HG03432 (cell line): ENCODE measurements at regions not wholly inside any gene's neighbourhood (a gene's known extent, or its start where the extent isn't known, plus 50 kb on each side); places are given as distances from the start of the nearest gene placed in this dataset.
A peak's percentile ranks its signal among the peaks of the same experiment; 100 is the strongest.
"Not testable (repeated sequence)": the region's sequence is repeated elsewhere in the genome, so short reads cannot be mapped to it uniquely, and the experiment has no call there.

Experiments
- ATAC-seq: cut with Tn5 transposase; IDR thresholded peaks from one replicate; pipeline ENCODE4 v1.9.1; 2021; ENCODE audit warnings: mild to moderate bottlenecking, moderate library complexity; ENCODE audit not compliant: unreplicated experiment

DNA sequence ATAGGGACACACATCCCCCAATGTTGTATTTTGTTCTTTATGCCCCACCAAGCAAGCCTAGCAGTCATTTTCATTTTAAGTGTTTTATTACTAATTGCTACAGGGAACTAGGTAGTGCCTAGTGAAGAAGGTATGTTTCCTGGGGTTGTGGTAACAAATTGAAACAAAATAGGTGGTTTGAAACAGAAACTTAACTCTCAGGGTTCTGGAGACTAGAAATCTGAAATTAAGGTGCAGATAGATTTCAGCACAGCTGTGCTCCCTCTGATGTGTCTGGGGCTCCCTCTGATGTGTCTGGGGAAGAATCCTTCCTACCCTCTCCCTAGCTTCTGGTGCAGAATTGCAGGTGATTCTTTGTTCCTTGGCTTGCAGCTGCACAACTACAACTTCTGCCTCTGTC, 390.1 kb downstream of the ZFHX3 start:
- ATAC-seq, result peak; percentile 87

DNA sequence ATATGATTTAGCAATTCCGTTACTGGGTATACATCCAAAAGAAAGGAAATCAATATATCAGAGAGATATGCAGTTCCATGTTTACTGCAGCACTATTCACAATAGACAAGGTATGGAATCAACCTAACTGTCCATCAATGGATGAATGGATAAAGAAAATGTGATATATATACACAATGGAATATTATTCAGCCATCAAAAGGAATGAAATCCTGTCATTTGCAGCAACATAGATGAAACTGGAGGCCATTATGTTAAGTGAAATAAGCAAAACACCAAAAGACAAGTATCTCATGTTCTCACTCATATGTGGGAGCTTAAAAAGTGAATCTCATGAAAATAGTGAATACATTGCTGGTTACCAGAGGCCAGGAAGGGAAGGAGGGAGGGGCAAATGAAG, 390.8 kb downstream of the ZFHX3 start:
- no peak for ATAC-seq

DNA sequence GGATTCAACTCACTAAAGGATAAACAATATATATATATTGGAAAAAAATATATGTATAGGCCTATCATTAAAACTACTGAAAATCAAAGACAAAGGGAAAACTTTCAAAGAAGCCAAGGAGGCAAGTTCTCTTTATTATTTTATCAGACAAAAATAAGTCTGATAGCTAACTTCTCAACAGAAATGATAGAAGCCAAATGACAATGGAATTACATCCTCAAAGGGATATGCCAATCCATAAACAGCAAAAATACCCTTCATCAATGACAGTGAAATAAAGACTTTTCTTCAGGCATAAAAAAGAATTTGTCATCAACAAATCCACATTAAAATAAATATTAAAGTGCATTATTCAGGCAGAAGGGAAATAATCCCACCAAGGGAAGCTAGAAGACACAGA, 393.4 kb downstream of the ZFHX3 start:
- no peak for ATAC-seq

DNA sequence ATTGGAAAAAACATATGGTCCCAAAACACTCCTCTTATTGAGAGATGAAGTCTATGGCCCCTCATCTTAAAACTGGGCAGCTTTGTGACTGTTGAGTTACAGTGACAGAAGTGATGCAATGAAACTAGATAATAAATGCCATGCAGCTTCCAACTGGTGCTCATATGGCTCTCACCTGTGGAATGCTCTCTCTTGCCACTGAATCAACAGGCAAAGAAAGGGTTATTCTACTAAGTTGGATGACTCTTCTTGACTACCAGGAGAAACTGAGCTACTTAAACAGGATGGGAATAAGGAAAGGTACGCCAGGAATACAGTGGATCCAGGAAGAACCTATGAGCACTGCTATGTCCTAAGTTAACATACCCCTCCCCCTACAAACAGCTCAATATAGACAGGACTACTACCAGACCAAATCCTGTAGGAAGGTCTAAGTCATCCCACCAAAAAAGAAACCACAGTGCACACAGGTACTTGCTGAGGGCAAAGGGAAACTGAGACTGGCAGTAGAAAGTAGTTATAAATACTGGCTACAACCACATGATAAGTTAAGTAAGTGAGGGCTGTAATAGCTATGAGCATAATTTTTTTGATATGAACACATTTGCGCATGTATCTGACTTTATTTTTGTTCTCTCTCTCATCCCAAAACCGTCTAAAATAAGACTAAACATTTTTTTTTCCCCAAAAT, 398.5 kb downstream of the ZFHX3 start:
- ATAC-seq, result peak; percentile 52

DNA sequence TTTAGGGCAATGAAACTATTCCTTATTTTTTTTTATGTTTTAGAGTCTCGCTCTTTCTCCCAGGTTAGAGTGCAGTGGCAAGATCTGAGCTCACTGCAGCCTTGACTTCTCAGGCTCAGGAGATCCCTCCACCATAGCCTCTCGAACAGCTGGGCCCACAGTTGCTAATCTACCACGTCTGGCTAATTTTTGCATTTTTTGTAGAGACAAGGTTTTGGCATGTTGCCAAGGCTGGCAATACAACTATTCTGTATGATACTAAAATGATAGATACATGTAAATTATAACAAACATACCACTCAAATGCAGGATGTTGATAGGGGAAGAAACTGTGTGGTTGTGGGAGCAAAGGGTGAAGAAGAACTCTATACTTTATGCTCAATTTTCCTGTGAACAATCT, 401.3 kb downstream of the ZFHX3 start:
- no peak for ATAC-seq

DNA sequence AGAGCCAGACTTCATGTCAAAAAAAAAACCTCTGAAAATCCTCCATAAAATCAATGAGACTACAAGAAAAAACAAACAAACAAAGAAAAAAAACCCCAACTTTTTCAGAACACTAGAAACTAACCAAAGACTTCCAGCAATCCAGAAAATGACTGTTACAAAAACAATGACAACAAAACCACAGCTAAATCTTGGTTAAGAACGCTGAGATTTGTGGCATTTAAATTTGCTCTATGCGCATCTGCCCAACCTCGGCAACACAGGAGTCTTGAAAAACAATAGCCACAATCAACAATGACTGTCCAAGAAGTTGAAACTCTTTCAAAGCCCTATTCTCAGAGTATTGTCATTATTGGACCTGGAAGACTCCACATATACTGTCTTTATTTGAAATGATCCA, 402.4 kb downstream of the ZFHX3 start:
- no peak for ATAC-seq

DNA sequence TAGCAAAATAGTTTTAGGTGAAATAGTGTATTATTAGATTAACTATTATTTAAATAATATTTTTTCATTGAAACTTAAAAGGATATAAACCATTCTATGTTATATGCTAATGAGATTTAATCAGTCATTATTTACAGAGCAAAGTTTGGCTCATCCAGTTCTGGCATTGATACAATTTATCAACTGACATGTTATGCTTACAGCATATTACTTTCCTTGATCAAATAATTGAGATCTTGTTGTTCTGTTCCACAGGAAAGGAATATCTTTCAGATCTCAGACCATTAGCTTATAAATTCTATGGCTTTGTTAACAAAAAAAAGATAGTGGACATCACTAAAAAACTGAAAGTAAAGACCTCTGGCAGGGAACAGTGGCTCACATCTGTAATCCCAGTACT, 403.0 kb downstream of the ZFHX3 start:
- no peak for ATAC-seq

DNA sequence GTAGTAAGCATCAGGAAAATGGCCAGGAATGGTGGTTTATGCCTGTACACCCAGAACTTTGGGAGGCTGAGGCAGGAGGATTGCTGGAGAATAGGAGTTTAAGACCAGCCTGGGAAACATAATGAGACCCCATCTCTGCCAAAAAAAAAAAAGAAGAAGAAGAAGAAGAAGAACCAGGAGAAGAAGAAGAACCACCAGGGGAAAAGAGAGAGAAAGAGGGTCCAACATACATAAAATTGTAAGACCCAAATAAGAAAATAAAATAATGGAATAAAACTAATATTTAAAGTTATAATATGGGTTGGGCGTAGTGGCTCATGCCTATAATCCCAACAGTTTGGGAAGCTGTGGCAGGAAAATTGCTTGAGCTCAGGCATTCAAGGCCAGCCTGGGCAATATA, 408.4 kb downstream of the ZFHX3 start:
- ATAC-seq, result no peak

DNA sequence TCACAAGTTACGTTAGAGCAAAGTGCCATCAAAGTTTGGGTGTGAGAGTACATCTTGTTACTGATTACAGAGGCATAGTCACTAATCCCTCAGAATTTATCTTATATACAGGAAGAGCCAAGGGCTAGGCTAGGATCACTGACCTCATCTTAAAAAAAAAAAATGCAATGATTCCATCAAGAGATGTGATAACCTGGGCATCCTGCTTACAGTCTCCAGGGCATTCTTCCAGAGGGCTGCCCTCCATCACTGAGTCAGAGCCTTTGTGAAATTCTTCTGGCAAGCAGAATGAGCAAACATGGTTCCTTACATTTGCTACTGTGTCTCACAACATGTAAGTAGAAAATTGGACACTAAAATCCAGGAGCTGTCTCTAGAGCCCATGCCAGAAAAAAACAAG, 410.6 kb downstream of the ZFHX3 start:
- ATAC-seq, result no peak

DNA sequence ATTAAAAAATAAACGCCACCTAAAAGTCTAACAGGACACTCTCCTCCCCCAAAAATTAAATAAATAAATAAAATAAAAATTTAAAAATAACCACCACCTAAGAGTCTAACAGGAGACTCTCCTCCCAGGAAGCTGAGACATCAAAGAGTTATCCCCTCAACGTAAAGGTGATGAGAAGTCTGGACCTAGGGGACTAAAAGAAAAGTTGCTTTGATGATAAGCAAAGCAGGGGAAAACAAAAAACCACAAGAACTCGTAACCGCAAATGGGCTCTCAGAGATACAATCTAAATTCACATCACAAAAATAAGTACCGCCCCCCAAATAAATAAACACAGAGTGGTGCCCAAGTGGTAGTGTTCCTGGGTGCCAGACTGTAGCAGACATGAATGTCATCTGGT, 412.2 kb downstream of the ZFHX3 start:
- ATAC-seq, result no peak

DNA sequence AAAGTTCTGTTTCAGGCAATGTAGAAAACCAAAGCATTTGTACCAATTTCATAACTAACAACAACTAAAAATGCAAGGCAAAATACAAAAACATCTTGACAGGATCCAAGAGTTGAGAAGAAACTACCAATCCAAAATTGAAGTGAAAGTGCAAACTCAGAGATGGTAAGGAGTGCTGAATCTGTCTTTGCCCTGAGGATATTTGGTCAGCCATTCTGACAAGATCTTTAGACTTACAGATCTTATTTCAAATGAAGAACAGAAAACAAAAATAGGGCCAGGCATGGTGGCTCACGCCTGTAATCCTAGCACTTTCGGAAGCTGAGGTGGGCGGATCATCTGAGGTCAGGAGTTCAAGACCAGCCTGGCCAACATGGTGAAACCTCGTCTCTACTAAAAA, 412.8 kb downstream of the ZFHX3 start:
- peak; percentile 42 for ATAC-seq

DNA sequence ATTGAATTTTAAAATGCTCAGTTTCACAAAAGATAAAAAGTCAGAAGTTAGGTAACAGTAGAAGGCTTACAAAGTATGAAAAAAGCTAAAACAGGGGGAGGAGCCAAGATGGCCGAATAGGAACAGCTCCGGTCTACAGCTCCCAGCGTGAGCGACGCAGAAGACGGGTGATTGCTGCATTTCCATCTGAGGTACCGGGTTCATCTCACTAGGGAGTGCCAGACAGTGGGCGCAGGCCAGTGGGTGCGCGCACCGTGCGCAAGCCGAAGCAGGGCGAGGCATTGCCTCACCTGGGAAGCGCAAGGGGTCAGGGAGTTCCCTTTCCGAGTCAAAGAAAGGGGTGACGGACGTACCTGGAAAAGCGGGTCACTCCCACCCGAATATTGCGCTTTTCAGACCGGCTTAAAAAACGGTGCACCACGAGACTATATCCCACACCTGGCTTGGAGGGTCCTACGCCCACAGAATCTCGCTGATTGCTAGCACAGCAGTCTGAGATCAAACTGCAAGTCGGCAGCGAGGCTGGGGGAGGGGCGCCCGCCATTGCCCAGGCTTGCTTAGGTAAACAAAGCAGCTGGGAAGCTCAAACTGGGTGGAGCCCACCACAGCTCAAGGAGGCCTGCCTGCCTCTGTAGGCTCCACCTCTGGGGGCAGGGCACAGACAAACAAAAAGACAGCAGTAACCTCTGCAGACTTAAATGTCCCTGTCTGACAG, 420.6 kb downstream of the ZFHX3 start:
- not testable (repeated sequence) for ATAC-seq

DNA sequence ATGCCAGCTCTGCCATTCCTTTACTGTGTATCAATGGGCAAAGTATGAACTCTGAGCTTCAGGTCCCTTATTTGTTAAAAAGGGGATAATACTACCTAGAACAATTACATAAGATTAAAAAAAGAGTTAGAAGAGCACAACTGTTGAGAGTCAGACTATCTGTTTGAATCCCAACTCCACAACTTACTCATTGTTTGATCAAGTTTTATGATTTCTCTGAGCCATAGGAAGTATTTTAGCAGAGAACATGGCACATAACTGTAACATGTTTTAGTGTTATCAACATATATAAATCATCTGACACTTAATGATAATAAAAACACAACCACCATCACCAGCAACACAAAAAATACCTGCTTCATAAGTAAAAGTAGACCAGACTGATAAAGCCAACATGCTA, 421.3 kb downstream of the ZFHX3 start:
- ATAC-seq, result no peak

DNA sequence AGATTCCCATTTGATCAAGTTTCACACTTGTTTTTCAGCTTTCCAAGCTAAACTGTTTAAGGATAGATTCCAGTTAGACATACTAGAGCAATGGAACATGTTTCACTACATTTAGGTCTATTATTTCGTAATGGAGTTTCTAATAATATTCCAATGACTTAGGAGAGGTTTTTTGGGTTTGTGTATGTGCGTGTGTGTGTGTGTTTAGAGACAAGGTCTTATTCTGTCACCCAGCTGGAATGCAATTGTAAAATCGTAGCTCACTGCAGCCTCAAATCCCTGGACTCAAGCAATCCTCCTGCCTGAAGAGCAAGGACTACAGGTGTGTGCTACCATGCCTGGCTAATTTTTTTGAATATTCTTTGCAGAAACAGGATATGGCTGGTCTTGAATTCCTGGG, 426.3 kb downstream of the ZFHX3 start:
- no peak for ATAC-seq

DNA sequence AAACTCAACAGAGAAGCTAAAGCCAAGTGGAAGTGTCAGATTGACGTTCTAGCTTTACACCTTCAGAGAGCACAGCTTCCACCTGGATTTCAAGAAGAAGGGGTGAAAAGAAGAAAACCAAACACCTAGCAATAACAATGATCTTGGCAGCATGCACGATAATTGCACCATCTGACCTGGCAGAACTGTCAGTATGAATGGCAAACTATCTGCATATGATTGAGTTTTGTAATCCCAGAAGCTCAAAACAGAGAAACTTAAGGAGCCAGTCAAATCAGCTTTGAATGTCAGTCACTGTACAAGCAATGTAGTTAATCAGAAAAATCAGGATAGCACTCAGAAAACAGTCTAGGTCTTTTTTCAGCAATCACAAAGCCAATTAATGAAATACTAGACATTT, 427.1 kb downstream of the ZFHX3 start:
- no peak for ATAC-seq

DNA sequence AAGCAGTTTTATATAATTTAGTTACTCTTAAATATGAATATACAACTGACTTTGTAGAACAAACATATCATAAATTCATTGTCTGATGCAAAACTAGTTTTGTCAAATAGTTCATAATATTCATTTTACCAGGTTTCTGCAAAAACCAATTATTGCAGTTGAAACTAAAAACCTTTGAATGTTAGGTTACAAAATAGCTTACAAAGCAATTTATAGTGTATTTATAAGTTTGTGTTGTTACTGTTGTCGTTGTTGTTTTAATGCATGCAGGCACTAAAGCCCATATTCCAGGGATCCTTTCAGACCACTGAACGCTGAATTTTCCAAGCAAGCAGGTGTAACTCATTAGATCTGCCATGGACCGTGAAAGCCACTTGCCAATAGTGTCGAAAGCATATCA, 427.6 kb downstream of the ZFHX3 start:
- no peak for ATAC-seq

DNA sequence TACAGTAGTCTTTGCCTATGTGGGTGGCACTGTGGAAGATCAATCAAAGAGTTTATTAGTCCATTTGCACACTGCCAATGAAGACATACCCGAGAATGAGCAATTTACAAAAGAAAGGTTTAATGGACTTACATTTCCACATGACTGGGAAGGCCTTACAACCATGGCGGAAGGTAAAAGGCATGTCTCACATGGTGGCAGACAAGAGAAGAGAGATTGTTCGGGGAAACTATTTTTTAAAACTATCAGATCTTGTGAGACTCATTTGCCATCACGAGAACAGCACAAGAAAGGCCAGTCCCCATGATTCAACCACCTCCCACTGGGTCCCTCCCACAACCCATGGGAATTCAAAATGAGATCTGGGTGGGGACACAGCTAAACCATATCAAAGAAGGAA, 432.1 kb downstream of the ZFHX3 start:
- no peak for ATAC-seq

DNA sequence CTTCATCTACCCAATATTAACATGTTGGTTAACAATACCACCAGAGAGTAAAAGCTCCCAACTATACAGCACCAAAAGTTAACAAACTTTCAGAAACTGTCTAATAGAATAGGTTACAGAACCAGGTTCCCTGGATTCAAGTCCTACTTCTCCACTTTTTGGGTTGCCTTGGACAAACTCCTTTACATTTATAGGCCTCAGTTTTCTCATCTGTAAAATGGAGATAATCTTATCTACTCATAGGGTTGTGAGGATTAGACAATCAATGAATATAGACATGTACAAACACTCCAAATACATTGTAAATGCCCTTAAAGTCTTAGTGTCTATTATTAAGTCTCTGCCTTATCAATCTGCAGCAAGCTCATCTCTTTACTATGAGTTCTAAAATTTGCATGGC, 435.2 kb downstream of the ZFHX3 start:
- ATAC-seq, result no peak

DNA sequence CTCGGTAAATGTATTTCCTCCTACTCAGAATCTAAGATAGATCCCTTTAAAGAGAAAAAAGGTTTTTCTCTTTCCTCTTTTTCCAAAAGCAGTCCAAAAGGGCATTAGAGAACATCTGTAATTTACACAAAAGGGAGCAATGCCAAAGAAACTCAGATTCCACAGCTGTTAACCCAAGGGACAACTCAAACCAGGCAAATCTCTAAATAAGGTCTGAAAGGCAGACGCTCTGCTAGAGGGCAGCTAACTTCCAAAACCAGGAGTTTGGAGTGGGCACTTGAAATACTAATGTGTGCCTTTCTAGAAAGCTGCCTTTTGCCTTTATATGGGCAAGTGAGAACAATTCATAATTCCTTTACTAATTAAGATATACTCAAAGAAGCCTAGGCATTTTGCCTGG, 435.7 kb downstream of the ZFHX3 start:
- no peak for ATAC-seq

DNA sequence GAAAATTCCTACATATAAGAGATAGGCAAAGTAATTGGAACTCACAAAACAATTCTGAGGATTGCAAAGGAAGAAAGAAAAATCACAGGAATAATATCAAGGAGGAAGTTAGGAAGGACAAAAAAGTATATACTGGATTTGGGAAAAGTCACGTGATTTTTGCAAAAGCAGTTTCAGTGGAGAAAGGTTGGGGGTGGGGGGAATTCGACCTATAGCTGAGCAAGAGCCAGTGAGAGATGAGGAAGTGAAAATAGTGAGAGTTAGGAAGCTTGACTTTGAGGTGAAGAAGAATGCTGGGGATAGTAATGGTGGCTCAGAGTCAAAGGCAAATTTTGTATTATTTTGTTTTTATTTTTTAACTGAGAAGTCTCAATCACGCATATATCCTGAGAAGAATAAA, 438.0 kb upstream of the PMFBP1 start:
- ATAC-seq, result no peak

DNA sequence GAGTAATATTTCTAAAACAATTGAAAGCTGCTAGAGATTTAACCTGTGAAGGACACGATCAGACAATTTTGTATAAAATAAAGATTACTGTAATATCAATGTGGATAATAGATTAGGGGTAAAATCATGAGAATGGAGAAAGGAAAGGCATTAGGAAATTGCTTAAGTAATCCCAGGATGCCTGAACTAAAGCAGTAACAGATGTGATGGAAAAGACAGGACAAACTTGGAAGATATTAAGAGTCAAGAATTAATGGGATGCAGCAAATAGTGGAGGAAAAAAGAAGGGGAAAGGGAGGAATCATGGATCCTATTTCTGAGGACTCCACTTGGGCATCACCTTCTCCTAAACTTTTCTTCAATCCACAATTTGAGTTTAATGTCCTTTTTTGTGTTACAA, 437.1 kb upstream of the PMFBP1 start:
- ATAC-seq, result no peak

DNA sequence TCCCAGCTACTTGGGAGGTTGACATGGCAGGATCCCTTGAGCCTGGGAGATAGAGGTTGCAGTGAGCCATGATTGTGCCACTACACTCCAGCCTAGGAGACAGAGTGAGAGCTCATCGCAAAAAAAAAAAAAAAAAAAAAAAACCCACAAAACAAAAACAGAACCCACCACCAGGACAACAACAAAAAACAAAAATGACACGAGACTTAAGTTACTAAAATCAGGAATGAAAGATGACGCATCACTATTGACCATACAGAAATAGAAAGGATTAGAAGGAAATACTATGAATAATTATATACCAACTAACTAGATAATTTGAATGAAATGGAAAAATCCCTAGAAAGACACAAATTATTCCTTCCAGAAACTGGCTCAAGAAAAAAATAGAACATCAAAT, 432.4 kb upstream of the PMFBP1 start:
- ATAC-seq, result peak; percentile 74

DNA sequence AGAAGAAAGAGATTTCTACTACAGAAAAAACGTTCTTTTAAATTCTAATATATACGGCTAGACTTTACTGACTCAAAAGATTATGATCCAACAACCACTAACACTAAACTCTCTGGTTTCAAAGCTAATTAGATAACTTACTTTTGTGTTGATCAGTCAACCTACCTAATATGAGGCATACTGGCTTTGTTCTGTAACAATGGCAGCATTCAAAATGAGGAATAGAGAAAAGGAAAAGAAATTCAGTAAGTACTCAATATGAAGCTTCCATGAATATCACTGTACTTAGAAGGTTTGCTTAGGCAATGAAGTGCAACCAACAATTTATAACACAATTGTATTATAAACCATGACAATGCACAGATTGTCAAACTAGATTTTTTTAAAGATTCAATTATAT, 430.5 kb upstream of the PMFBP1 start:
- ATAC-seq, result no peak
